HEK293 (cell line): ENCODE measurements at regions not wholly inside any gene's neighbourhood (a gene's known extent, or its start where the extent isn't known, plus 50 kb on each side); places are given as distances from the start of the nearest gene placed in this dataset.

Experiments
- CTCF ChIA-PET: fragments of 350-600 bp; formaldehyde crosslinking; extraction: SDS; loops from one replicate; lab custom pipeline; 2021; ENCODE audit warnings: antibody characterized with exemption; lab: Yijun Ruan, JAX
- POLR2A ChIA-PET: fragments of 300-600 bp; formaldehyde crosslinking; extraction: SDS; loops from one replicate; lab custom pipeline; 2020; ENCODE audit warnings: antibody characterized with exemption, inconsistent platforms; lab: Yijun Ruan, JAX
- H3K27ac ChIP-seq: fragments of 200-500 bp; sonication (Bioruptor generic); 2 replicates; pipeline ENCODE4 v1.5.1; 2014; ENCODE audit warnings: low read depth, low read length, control low read depth, inconsistent platforms; ENCODE audit errors: extremely low read depth
- H3K36me3 ChIP-seq, 2 experiments: fragments of 200-500 bp in 1 of 2; sonication (Bioruptor generic) in 1 of 2; 1 replicate in 1 of 2; 2 replicates in 1 of 2; pipeline ENCODE4 v1.5.1; 2014 to 2017; ENCODE audit warnings: inconsistent platforms in 2 of 2, low read length in 2 of 2; ENCODE audit not compliant: control insufficient read depth in 2 of 2, insufficient read depth in 1 of 2
- H3K4me1 ChIP-seq: fragments of 200-500 bp; sonication (Bioruptor generic); 2 replicates; pipeline ENCODE4 v1.5.1; 2014; ENCODE audit warnings: mild to moderate bottlenecking, low read length, inconsistent platforms; ENCODE audit not compliant: control insufficient read depth, insufficient read depth
- H3K4me3 ChIP-seq: 2 replicates; pipeline ENCODE4 v1.5.1; 2011; ENCODE audit warnings: low read depth, mild to moderate bottlenecking, control low read depth, low read length, moderate library complexity
- H3K9me3 ChIP-seq: fragments of 200-500 bp; sonication (Bioruptor generic); 2 replicates; pipeline ENCODE4 v1.5.1; 2014; ENCODE audit warnings: low read depth, low read length, inconsistent platforms; ENCODE audit not compliant: control insufficient read depth, insufficient read depth
- CTCF ChIP-seq: fragments of 450-650 bp; formaldehyde crosslinking; IDR thresholded peaks from 2 replicates; pipeline ENCODE4 v1.5.1; 2016; ENCODE audit warnings: missing biosample characterization, missing genetic modification characterization
- GFI1B ChIP-seq: fragments of 450-650 bp; formaldehyde crosslinking; IDR thresholded peaks from 2 replicates; pipeline ENCODE4 v1.5.1; 2016; ENCODE audit warnings: missing biosample characterization, missing genetic modification characterization
- GLI4 ChIP-seq: fragments of 450-650 bp; formaldehyde crosslinking; IDR thresholded peaks from 2 replicates; pipeline ENCODE4 v1.5.1; 2016; ENCODE audit warnings: missing biosample characterization, missing genetic modification characterization
- SCRT2 ChIP-seq: fragments of 450-650 bp; formaldehyde crosslinking; IDR thresholded peaks from 2 replicates; pipeline ENCODE4 v1.5.1; 2016; ENCODE audit warnings: missing biosample characterization, missing genetic modification characterization
- TRIM28 ChIP-seq: IDR thresholded peaks from 2 replicates; pipeline ENCODE4 v1.6.1; 2011; ENCODE audit warnings: low read length, control low read depth, borderline replicate concordance
- YY1 ChIP-seq: fragments of 450-650 bp; formaldehyde crosslinking; IDR thresholded peaks from 2 replicates; pipeline ENCODE4 v1.5.1; 2018; ENCODE audit warnings: missing biosample characterization, missing genetic modification characterization
- ZBTB8A ChIP-seq: fragments of 450-650 bp; formaldehyde crosslinking; IDR thresholded peaks from 2 replicates; pipeline ENCODE4 v1.5.1; 2016; ENCODE audit warnings: missing biosample characterization, missing genetic modification characterization
- ZFHX2 ChIP-seq: fragments of 450-650 bp; formaldehyde crosslinking; conservative IDR thresholded peaks from 2 replicates; pipeline ENCODE4 v1.5.1; 2016; ENCODE audit warnings: missing biosample characterization, missing genetic modification characterization
- ZFP41 ChIP-seq: fragments of 450-650 bp; formaldehyde crosslinking; IDR thresholded peaks from 2 replicates; pipeline ENCODE4 v1.5.1; 2016; ENCODE audit warnings: missing biosample characterization, missing genetic modification characterization, borderline replicate concordance
- ZNF114 ChIP-seq: fragments of 450-650 bp; formaldehyde crosslinking; IDR thresholded peaks from 2 replicates; pipeline ENCODE4 v1.5.0; 2017; ENCODE audit warnings: missing biosample characterization, missing genetic modification characterization
- ZNF146 ChIP-seq: fragments of 450-650 bp; formaldehyde crosslinking; IDR thresholded peaks from 2 replicates; pipeline ENCODE4 v1.5.1; 2016; ENCODE audit warnings: missing biosample characterization, missing genetic modification characterization
- ZNF202 ChIP-seq: fragments of 450-650 bp; formaldehyde crosslinking; IDR thresholded peaks from 2 replicates; pipeline ENCODE4 v1.5.1; 2016; ENCODE audit warnings: missing biosample characterization, missing genetic modification characterization, borderline replicate concordance
- ZNF335 ChIP-seq: fragments of 450-650 bp; formaldehyde crosslinking; conservative IDR thresholded peaks from 2 replicates; pipeline ENCODE4 v1.5.1; 2016; ENCODE audit warnings: missing biosample characterization, missing genetic modification characterization
- ZNF362 ChIP-seq: fragments of 450-650 bp; formaldehyde crosslinking; IDR thresholded peaks from 2 replicates; pipeline ENCODE4 v1.5.1; 2016; ENCODE audit warnings: missing biosample characterization, missing genetic modification characterization
- ZNF394 ChIP-seq: fragments of 450-650 bp; formaldehyde crosslinking; IDR thresholded peaks from 2 replicates; pipeline ENCODE4 v1.5.1; 2016; ENCODE audit warnings: missing biosample characterization, missing genetic modification characterization, mild to moderate bottlenecking, moderate library complexity, borderline replicate concordance
- ZNF488 ChIP-seq: fragments of 450-650 bp; formaldehyde crosslinking; IDR thresholded peaks from 2 replicates; pipeline ENCODE4 v1.5.1; 2016; ENCODE audit warnings: missing biosample characterization, missing genetic modification characterization
- ZNF518A ChIP-seq: fragments of 450-650 bp; formaldehyde crosslinking; conservative IDR thresholded peaks from 2 replicates; pipeline ENCODE4 v1.5.1; 2016; ENCODE audit warnings: low read depth, missing biosample characterization, missing genetic modification characterization
- ZNF571 ChIP-seq: fragments of 450-650 bp; formaldehyde crosslinking; IDR thresholded peaks from 2 replicates; pipeline ENCODE4 v1.5.0; 2017; ENCODE audit warnings: missing biosample characterization, missing genetic modification characterization
- ZNF654 ChIP-seq: fragments of 450-650 bp; formaldehyde crosslinking; IDR thresholded peaks from 2 replicates; pipeline ENCODE4 v1.5.1; 2016; ENCODE audit warnings: low read depth, missing biosample characterization, missing genetic modification characterization
- ZNF660 ChIP-seq: fragments of 450-650 bp; IDR thresholded peaks from 2 replicates; pipeline ENCODE4 v1.5.1; 2018; ENCODE audit warnings: missing biosample characterization, mild to moderate bottlenecking, missing genetic modification characterization

GRCh38 chr12:89016970-89017778, 335.1 kb downstream of the DUSP6 start (continued):
- TF ChIP-seq ZNF488 (no peak), GLI4 (tag by site-specific recombination) (no peak), ZNF654 (tag by site-specific recombination) (peak; percentile 92), TRIM28 (no peak), CTCF (peak; percentile 66; the same call in 1 of the 2 replicates), ZBTB8A (tag by site-specific recombination) (0 out of 2 replicates have a peak, but pooled peaks have one; percentile 41), ZNF571 (tag by site-specific recombination) (no peak), ZFHX2 (peak; percentile 83), GFI1B (tag by site-specific recombination) (peak; percentile 75)
- TF ChIP-seq, all 188 proteins: peak for 17

- Histone ChIP-seq H3K36me3 (no peaks in the 10 kb centered on the region), H3K9me3 (no peaks in the 10 kb centered on the region), H3K4me1 (peaks cover 12% of the 10 kb centered on the region), H3K27ac (no peak overlapping the region), H3K4me3 (no peak overlapping the region)
- ChIA-PET POLR2A (no interaction called here), CTCF (interaction anchor here (2.0 kb wide), 1 partner anchor 447 kb away, joined by 6 read pairs; no protein-coding TSS in a partner anchor)
- no peak for TF ChIP-seq ZNF362 (tag by site-specific recombination)
- TF ChIP-seq YY1 (tag by site-specific recombination): no peak
- no peak for TF ChIP-seq SCRT2 (tag by site-specific recombination)
- no peak for TF ChIP-seq ZNF660 (tag by site-specific recombination)
- no peak for TF ChIP-seq ZNF202 (tag by site-specific recombination)
- no peak for TF ChIP-seq ZNF335 (tag by site-specific recombination)
- no peak for TF ChIP-seq ZNF394 (tag by site-specific recombination)
- no peak for TF ChIP-seq ZNF114
- no peak for TF ChIP-seq ZFP41 (tag by site-specific recombination)
- TF ChIP-seq ZNF146: no peak
- no peak for TF ChIP-seq ZNF518A (tag by site-specific recombination)
- TF ChIP-seq, all 188 proteins: peak for 0
Measured at GRCh38 chr12:89015419-89015818, 336.9 kb downstream of the DUSP6 start.
